ENCODE measurements at regions not wholly inside any gene's neighbourhood (a gene's known extent, or its start where the extent isn't known, plus 50 kb on each side); places are given as distances from the start of the nearest gene placed in this dataset.

- TF ChIP-seq POLR2A (IDR thresholded peaks at IDR 0.05) (no peak), POLR2AphosphoS5 (IDR thresholded peaks at IDR 0.05) (no peak), EP300 (IDR thresholded peaks at IDR 0.05; ENCODE audit: low read depth) (no peak), CTCF (IDR thresholded peaks at IDR 0.05) (no peak)
Observed at GRCh38 chr21:20944139-20944538, 54.1 kb upstream of the NCAM2 start.
